B cell (primary cell): ENCODE measurements at regions not wholly inside any gene's neighbourhood (a gene's known extent, or its start where the extent isn't known, plus 50 kb on each side); places are given as distances from the start of the nearest gene placed in this dataset.

Source experiments
- ATAC-seq: fragments of 200-7000 bp; cut with Tn5 transposase; one replicate; pipeline ENCODE4 v1.10.0; 2021; ENCODE audit warnings: low read depth, mild to moderate bottlenecking, moderate number of reproducible peaks, moderate library complexity
- CTCF ChIA-PET: fragments of 350-600 bp; sonication (Branson Sonifier 250); formaldehyde crosslinking; loops from one replicate; lab custom pipeline; 2021; ENCODE audit warnings: antibody characterized with exemption, inconsistent platforms; lab: Charles Lee
- POLR2A ChIA-PET: fragments of 350-600 bp; sonication (Branson Sonifier 250); formaldehyde crosslinking; loops from one replicate; lab custom pipeline; 2021; ENCODE audit warnings: antibody characterized with exemption; lab: Charles Lee
- DNase-seq: peaks from one replicate; pipeline ENCODE4 v3.0.0; 2013
- H2AFZ ChIP-seq: 2 replicates; pipeline ENCODE4 v1.6.1; 2012; ENCODE audit warnings: mild to moderate bottlenecking, low read depth, low read length; ENCODE audit not compliant: insufficient read depth, poor library complexity, severe bottlenecking
- H3K27ac ChIP-seq, 2 donors: 1 replicate in 1 of 2; 2 replicates in 1 of 2; pipeline ENCODE4 v1.5.1; 2012 to 2013; ENCODE audit warnings: low read length in 2 of 2, mild to moderate bottlenecking in 2 of 2, moderate library complexity in 1 of 2
- H3K27me3 ChIP-seq, 4 experiments: fragments of 200-600 bp in 1 of 4; sonication (generic) in 1 of 4; replicated peaks in 1 of 4; 1 replicate in 2 of 4; 2 replicates in 2 of 4; pipeline versions ENCODE4 v1.6.1 to v1.7.0; 2013 to 2016; ENCODE audit warnings: low read length in 3 of 4, mild to moderate bottlenecking in 2 of 4, mixed read lengths in 1 of 4, moderate library complexity in 1 of 4; ENCODE audit not compliant: insufficient read depth in 4 of 4, control insufficient read depth in 3 of 4; ENCODE audit errors: control extremely low read depth in 1 of 4
- H3K36me3 ChIP-seq, 2 experiments: replicated peaks in 1 of 2; 1 replicate in 1 of 2; 2 replicates in 1 of 2; pipeline versions ENCODE4 v1.6.1 to v1.7.1; 2013; ENCODE audit warnings: low read length in 1 of 2; ENCODE audit not compliant: insufficient read depth in 2 of 2, control insufficient read depth in 1 of 2; ENCODE audit errors: control extremely low read depth in 1 of 2, extremely low read depth in 1 of 2
- H3K4me1 ChIP-seq, 2 donors: fragments of 200-600 bp in 1 of 2; sonication (generic) in 1 of 2; 1 replicate in 1 of 2; 2 replicates in 1 of 2; pipeline versions ENCODE4 v1.5.1 to v1.6.1; 2013 to 2017; ENCODE audit warnings: low read length in 2 of 2; ENCODE audit not compliant: control insufficient read depth in 2 of 2, insufficient read depth in 2 of 2
- H3K4me2 ChIP-seq: replicated peaks from 2 replicates; pipeline ENCODE3; 2012; ENCODE audit warnings: mild to moderate bottlenecking, low read depth, low read length; ENCODE audit not compliant: poor library complexity, severe bottlenecking
- H3K4me3 ChIP-seq, 5 experiments: fragments of 200-600 bp in 1 of 5; sonication (generic) in 1 of 5; 1 replicate in 3 of 5; 2 replicates in 2 of 5; pipeline versions ENCODE4 v1.5.1 to v1.7.0; 2011 to 2016; ENCODE audit warnings: low read length in 4 of 5, mild to moderate bottlenecking in 4 of 5, low read depth in 2 of 5, control low read depth in 1 of 5, moderate library complexity in 1 of 5; ENCODE audit not compliant: insufficient read depth in 1 of 5; ENCODE audit errors: control extremely low read depth in 1 of 5, extremely low read depth in 1 of 5
- H3K79me2 ChIP-seq: fragments of 200-600 bp; sonication (generic); one replicate; pipeline ENCODE4 v1.6.0; 2016; ENCODE audit warnings: low read length; ENCODE audit not compliant: control insufficient read depth, insufficient read depth
- H3K9ac ChIP-seq: fragments of 200-600 bp; sonication (generic); 2 replicates; pipeline ENCODE4 v1.6.1; 2017; ENCODE audit warnings: mild to moderate bottlenecking, low read length, moderate library complexity
- H3K9me3 ChIP-seq, 3 donors: one replicate each; pipeline versions ENCODE4 v1.6.1 to v1.7.1; 2013; ENCODE audit warnings: low read length in 2 of 3; ENCODE audit not compliant: control insufficient read depth in 2 of 3, insufficient read depth in 1 of 3; ENCODE audit errors: control extremely low read depth in 1 of 3
- H4K20me1 ChIP-seq: 2 replicates; pipeline ENCODE4 v1.6.0; 2012; ENCODE audit warnings: mild to moderate bottlenecking, low read length; ENCODE audit not compliant: insufficient read depth, control insufficient read depth, poor library complexity, severe bottlenecking
- H3K27ac Mint-ChIP-seq: one replicate; pipeline ENCODE4 v1.8.0; 2021; ENCODE audit warnings: mixed read lengths
- H3K27me3 Mint-ChIP-seq: one replicate; pipeline ENCODE4 v1.8.0; 2021; ENCODE audit warnings: mixed read lengths
- H3K4me1 Mint-ChIP-seq: one replicate; pipeline ENCODE4 v1.8.0; 2021; ENCODE audit warnings: mixed read lengths
- H3K4me3 Mint-ChIP-seq: one replicate; pipeline ENCODE4 v1.8.0; 2021; ENCODE audit warnings: mixed read lengths
- H3K9me3 Mint-ChIP-seq: one replicate; pipeline ENCODE4 v1.8.0; 2022; ENCODE audit warnings: mixed read lengths; ENCODE audit not compliant: insufficient read depth
- EZH2 ChIP-seq: IDR thresholded peaks from 2 replicates; pipeline ENCODE4 v1.6.1; 2012; ENCODE audit warnings: borderline replicate concordance, low read depth, mild to moderate bottlenecking, moderate library complexity, low read length; ENCODE audit not compliant: insufficient read depth, poor library complexity, severe bottlenecking
- WGBS: methylation state at CpG from one replicate; pipeline ENCODE4 v1.1.5; 2013; ENCODE audit warnings: missing lambda C conversion rate; ENCODE audit not compliant: insufficient coverage; 5-methylcytosine and 5-hydroxymethylcytosine counted together
- intact Hi-C: fragments of 100-400 bp; cut with micrococcal nuclease; formaldehyde crosslinking; loops from one replicate; pipeline ENCODE4 v1.10.0; 2022
- TF ChIP-seq, protein P1 (sequence below): fragments of 200-600 bp; IDR thresholded peaks from one replicate; pipeline ENCODE4 v1.8.0; 2022; ENCODE audit warnings: antibody characterized with exemption, mild to moderate bottlenecking

DNA sequence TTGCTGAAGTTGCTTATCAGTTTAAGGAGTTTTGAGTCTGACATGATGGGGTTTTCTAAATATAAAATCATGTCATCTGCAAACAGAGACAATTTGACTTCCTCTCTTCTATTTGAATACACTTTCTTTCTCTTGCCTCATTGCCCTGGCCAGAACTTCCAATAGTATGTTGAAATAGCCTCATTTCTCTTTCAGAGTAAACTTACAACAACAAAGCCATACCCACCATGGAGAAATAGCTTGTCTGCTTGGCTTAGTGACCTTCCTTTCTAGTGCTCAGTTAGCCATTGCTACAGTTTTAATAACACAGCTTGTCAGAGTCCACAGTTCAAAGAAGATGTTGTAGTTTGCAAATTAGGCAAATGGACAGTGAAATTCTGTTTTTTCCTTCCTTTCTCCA is 228.0 kb downstream of the ETAA1 start:
- H3K9me3 Mint-ChIP-seq = no peaks in the 10 kb centered on the region
- no peaks in the 10 kb centered on the region for H3K4me1 Mint-ChIP-seq
- Histone ChIP-seq H3K9ac (no peak overlapping the region), H3K79me2 (no peaks in the 10 kb centered on the region), H3K27ac (no peak overlapping the region), H3K4me1 (no peaks in the 10 kb centered on the region), H3K27me3 (no peaks in the 10 kb centered on the region), H3K36me3 (no peaks in the 10 kb centered on the region), H2AFZ (no peak overlapping the region), H3K9me3 (peaks cover 0 to 3% (median 0%) of the 10 kb centered on the region in 3 donors), H4K20me1 (no peaks in the 10 kb centered on the region), H3K4me2 (no peak overlapping the region), H3K4me3 (no peak overlapping the region)
- intact Hi-C loops = no loop called here
- H3K27ac Mint-ChIP-seq = no peak overlapping the region
- no peak overlapping the region for H3K4me3 Mint-ChIP-seq
- TF ChIP-seq EZH2 = no peak
- TF ChIP-seq, protein P1, sequence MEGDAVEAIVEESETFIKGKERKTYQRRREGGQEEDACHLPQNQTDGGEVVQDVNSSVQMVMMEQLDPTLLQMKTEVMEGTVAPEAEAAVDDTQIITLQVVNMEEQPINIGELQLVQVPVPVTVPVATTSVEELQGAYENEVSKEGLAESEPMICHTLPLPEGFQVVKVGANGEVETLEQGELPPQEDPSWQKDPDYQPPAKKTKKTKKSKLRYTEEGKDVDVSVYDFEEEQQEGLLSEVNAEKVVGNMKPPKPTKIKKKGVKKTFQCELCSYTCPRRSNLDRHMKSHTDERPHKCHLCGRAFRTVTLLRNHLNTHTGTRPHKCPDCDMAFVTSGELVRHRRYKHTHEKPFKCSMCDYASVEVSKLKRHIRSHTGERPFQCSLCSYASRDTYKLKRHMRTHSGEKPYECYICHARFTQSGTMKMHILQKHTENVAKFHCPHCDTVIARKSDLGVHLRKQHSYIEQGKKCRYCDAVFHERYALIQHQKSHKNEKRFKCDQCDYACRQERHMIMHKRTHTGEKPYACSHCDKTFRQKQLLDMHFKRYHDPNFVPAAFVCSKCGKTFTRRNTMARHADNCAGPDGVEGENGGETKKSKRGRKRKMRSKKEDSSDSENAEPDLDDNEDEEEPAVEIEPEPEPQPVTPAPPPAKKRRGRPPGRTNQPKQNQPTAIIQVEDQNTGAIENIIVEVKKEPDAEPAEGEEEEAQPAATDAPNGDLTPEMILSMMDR = no peak
- DNase-seq (no peak), ATAC-seq (no peak)
- CTCF ChIA-PET = no interaction called here
- POLR2A ChIA-PET = no interaction called here
- no peaks in the 10 kb centered on the region for H3K27me3 Mint-ChIP-seq

DNA sequence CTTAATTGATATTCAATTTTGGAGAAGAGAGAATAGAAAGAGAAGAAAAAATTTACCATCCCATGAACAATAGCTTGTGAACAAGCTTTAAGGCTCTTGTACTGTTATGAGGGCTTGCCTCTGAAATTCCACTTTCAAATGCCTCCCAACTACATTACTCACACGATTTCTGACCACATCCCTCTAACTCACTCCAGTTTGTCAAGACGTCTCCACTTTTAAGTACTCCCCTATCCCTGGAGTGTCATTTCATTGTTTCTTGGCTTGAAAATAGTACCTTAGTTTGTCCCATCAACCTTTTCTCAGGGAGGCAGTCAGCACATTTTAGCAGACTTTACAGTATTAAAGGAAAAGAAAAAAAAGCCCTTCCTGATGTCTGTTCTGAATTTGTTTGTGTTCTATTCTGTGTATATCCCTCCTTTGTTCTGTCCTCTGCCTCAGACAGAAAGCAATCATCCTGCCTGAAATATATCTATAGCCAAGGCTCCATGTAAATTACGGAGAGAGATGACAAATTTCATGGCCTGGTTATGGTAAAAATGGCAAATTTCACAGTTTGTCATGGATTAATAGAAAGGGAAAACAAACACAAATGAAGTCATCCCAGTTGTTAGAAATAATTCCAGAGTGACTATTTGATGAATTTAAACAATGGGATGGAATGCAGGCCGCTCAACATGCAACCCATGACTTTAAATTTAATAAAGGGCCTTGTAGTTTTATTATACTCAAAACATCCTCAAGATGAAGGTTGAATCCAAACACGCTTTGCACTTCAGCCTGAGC is 228.8 kb downstream of the ETAA1 start:
- POLR2A ChIA-PET = no interaction called here
- Histone ChIP-seq H3K79me2 (no peaks in the 10 kb centered on the region), H3K4me3 (no peak overlapping the region), H3K27ac (no peak overlapping the region), H3K9me3 (peaks cover 0 to 3% (median 0%) of the 10 kb centered on the region in 3 donors), H3K36me3 (no peaks in the 10 kb centered on the region), H3K4me2 (no peak overlapping the region), H2AFZ (no peak overlapping the region), H3K9ac (no peak overlapping the region), H3K4me1 (no peaks in the 10 kb centered on the region), H4K20me1 (no peaks in the 10 kb centered on the region), H3K27me3 (no peaks in the 10 kb centered on the region)
- H3K4me1 Mint-ChIP-seq = no peaks in the 10 kb centered on the region
- ATAC-seq = no peak
- H3K9me3 Mint-ChIP-seq = no peaks in the 10 kb centered on the region
- no peak for DNase-seq
- WGBS = 100% methylated on average over 1 of the region's 5 CpGs
- TF ChIP-seq, protein P1 = no peak
- no peak for TF ChIP-seq EZH2
- H3K27me3 Mint-ChIP-seq = no peaks in the 10 kb centered on the region
- no peak overlapping the region for H3K27ac Mint-ChIP-seq
- H3K4me3 Mint-ChIP-seq = no peak overlapping the region
- intact Hi-C loops = no loop called here
- CTCF ChIA-PET = no interaction called here
